Suprapubic skin (tissue), 4 donors: ENCODE measurements at regions not wholly inside any gene's neighbourhood (a gene's known extent, or its start where the extent isn't known, plus 50 kb on each side); places are given as distances from the start of the nearest gene placed in this dataset.

Experiments
- CTCF ChIP-seq, 2 donors: fragments of 200-600 bp in 1 of 2; fragments of 450-650 bp in 1 of 2; sonication (generic) in 1 of 2; IDR thresholded peaks; one replicate each; pipeline ENCODE4 v1.5.1; 2016 to 2019; ENCODE audit warnings: antibody characterized with exemption in 2 of 2, mild to moderate bottlenecking in 1 of 2, moderate library complexity in 1 of 2
- EP300 ChIP-seq: sonication (generic); formaldehyde crosslinking; IDR thresholded peaks from one replicate; pipeline ENCODE4 v1.6.1; 2017; ENCODE audit warnings: antibody characterized with exemption
- POLR2A ChIP-seq, 2 donors: fragments of 450-650 bp; IDR thresholded peaks; one replicate each; pipeline ENCODE4 v1.6.1; 2017; ENCODE audit warnings: antibody characterized with exemption in 2 of 2, mild to moderate bottlenecking in 2 of 2, moderate library complexity in 2 of 2
- POLR2AphosphoS5 ChIP-seq, 3 donors: sonication (generic); formaldehyde crosslinking; IDR thresholded peaks; one replicate each; pipeline ENCODE4 v1.6.1; 2017; ENCODE audit warnings: antibody characterized with exemption in 3 of 3

GRCh38 chr3:43197181-43197580, 89.2 kb upstream of the SNRK start:
- no peak for TF ChIP-seq POLR2A (IDR thresholded peaks at IDR 0.05)
- TF ChIP-seq CTCF (IDR thresholded peaks at IDR 0.05): no peak
- no peak for TF ChIP-seq EP300
- no peak for TF ChIP-seq POLR2AphosphoS5 (IDR thresholded peaks at IDR 0.05)
